GM10248 (cell line): ENCODE measurements at regions not wholly inside any gene's neighbourhood (a gene's known extent, or its start where the extent isn't known, plus 50 kb on each side); places are given as distances from the start of the nearest gene placed in this dataset.

Experiments used
- CTCF ChIA-PET: fragments of 300-600 bp; sonication (Branson Sonifier 250); formaldehyde crosslinking; extraction: SDS; loops from one replicate; lab custom pipeline; 2021; ENCODE audit warnings: antibody characterized with exemption; lab: Yijun Ruan, JAX
- POLR2A ChIA-PET: fragments of 350-650 bp; sonication (Branson Sonifier 250); formaldehyde crosslinking; extraction: SDS; loops from one replicate; lab custom pipeline; 2020; ENCODE audit warnings: antibody characterized with exemption; lab: Yijun Ruan, JAX
- DNase-seq: peaks from one replicate; pipeline ENCODE4 v3.0.0; 2012; ENCODE audit errors: extremely low spot score
- TF ChIP-seq, protein P1 (sequence below): IDR thresholded peaks from 2 replicates; pipeline ENCODE4 v1.5.1; 2012; ENCODE audit warnings: mild to moderate bottlenecking, low read depth; ENCODE audit errors: extremely low read depth, missing control alignments, control extremely low read depth

DNA sequence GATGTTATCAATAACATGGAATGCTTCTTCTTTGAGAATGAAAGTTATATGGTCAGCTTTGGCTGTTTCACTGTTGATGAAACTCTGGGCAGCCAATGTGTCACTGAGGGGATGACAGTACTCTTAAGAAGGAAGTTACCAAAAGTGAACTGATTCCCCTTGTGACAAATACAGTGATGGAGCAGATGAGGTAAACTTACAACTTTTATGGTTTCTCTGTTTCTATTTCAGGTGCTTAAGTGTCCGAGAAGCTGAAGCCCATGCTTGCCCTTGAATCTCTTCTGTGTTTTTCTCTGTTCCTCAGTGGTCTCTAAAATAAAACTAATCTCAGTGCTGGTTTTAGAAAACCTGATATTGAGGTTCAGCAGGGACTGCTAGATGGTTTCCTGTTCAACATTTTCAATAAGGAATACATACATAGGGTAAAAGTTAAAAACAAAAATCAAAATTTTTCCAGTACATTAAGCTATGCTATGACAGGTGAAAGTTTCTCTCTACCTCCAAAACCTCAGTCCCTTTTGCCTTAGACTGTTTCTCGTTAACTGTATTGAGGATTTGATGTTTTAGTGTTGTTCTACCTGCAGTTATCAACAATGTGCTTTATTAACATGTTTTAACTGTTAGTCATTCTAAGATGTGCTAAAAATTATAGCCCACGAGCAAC is 454.4 kb upstream of the ADGRL4 start:
- TF ChIP-seq, protein P1, sequence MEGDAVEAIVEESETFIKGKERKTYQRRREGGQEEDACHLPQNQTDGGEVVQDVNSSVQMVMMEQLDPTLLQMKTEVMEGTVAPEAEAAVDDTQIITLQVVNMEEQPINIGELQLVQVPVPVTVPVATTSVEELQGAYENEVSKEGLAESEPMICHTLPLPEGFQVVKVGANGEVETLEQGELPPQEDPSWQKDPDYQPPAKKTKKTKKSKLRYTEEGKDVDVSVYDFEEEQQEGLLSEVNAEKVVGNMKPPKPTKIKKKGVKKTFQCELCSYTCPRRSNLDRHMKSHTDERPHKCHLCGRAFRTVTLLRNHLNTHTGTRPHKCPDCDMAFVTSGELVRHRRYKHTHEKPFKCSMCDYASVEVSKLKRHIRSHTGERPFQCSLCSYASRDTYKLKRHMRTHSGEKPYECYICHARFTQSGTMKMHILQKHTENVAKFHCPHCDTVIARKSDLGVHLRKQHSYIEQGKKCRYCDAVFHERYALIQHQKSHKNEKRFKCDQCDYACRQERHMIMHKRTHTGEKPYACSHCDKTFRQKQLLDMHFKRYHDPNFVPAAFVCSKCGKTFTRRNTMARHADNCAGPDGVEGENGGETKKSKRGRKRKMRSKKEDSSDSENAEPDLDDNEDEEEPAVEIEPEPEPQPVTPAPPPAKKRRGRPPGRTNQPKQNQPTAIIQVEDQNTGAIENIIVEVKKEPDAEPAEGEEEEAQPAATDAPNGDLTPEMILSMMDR = no peak
- CTCF ChIA-PET = no interaction called here
- POLR2A ChIA-PET = no interaction called here
- peak; percentile 68 for DNase-seq

DNA sequence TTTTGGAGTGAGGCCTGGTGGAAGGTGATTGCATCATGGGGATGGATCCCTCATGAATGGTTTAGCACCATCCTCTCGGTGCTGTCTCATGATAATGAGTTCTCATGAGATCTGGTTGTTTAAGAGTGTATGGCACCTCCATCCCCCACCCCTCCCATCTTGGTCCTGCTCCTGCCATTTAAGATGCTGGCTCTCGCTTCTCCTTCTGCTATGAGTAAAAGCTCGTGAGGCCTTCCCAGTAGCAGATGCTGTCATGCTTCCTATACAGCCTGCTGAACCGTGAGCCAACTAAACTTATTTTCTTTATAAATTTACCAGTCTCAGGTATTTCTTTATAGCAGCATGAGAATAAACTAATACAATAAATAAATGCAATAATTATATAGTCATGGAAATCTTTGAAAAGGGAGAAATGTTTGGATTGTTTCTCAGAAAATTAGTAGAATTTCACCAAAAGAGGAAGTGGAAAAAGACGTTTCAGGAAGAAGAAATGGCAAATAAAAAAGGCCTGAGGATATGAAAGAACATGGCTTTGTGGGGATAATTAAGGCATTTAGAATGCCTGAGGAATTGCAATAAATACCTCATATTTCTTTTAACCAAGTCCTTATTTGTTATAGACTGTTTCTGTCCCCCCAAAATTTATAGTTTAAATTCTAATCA is 451.2 kb upstream of the ADGRL4 start:
- no peak for DNase-seq
- TF ChIP-seq, protein P1 = no peak
- ChIA-PET CTCF (no interaction called here), POLR2A (no interaction called here)

DNA sequence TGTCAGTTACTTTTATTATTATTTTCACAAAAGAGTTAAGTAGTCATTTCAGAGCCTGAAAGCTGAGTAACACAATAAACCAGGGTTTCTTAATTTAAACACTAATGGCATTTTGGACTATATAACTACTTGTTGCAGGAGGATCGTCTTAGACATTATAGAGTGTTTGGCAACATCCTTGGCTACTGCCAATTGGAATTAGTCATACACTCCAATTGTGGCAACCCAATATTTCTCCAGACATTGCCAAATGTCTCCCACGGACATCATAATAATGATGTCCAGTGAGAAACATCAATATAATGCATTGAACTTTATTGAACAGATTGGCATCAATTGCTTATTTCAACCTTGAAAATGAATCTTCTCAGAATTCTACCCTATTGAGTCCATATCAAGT is 441.9 kb upstream of the ADGRL4 start:
- DNase-seq = no peak
- ChIA-PET POLR2A (no interaction called here), CTCF (no interaction called here)
- TF ChIP-seq, protein P1 = no peak

DNA sequence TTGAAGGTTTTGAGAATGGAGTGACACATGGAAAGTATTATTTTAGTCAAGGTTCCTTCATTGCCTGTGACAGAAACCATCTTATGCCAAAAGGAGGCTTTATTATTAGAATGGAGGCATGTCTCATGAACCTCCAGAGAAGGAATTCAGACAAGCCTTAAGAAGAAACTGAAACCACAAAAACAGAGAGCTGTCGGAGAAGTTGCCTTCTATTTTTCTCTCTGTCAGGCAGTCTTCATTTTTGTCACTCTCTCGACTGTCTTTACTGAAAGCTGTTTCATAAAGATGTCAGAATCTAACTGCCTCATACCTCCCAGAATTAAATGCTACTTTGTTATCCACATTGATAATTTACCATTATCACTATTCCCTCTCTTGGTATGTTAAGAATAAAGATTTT is 434.7 kb upstream of the ADGRL4 start:
- no peak for DNase-seq
- TF ChIP-seq, protein P1 = no peak
- ChIA-PET POLR2A (no interaction called here), CTCF (interaction anchor here (0.8 to 2.0 kb wide), 5 partner anchors 9 to 55 kb away, joined by 3 to 6 read pairs (median 3); no protein-coding TSS in a partner anchor)

DNA sequence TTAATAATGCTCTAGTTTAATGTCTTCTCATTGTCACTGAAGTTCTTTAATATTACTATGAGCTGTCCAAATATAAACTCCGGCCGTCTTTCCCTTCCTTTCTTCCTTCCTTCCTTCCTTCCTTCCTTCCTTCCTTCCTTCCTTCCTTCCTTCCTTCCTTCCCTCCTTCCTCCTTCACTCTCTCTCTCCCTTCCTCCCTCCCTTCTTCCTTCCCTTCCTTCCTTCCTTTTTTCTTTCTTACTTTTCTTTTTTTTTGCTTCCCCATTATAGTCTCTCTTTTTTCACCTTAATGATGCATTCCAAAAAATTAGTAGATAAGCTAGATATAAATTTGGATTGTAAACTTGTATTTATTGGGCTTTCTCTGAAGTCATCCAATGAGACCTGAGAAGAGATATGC is 431.0 kb upstream of the ADGRL4 start:
- ChIA-PET POLR2A (no interaction called here), CTCF (no interaction called here)
- DNase-seq = no peak
- TF ChIP-seq, protein P1 = no peak

DNA sequence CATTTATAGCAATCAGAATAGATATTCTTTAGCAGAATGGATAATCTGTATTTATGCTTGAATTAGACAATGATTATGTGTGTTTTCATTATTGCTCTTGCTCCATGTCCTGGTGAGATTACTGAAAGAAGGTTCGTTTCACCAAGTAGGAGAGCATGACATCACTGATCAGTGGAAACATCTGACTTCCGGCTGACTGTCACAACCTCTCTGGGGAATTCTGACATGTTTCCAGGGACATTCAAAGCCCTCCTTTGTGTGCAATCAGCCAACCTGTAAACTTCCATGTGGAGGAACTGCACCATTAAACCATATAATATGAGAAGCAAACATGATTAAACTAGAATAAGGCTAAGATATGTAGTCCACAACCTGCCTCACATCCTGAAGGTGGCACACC is 424.8 kb upstream of the ADGRL4 start:
- TF ChIP-seq, protein P1 = no peak
- DNase-seq = no peak
- ChIA-PET CTCF (no interaction called here), POLR2A (no interaction called here)
